ENCODE measurements at regions not wholly inside any gene's neighbourhood (a gene's known extent, or its start where the extent isn't known, plus 50 kb on each side); places are given as distances from the start of the nearest gene placed in this dataset.

- H3K27ac ChIP-seq (ENCODE audit: insufficient read length, low read depth, low read length) = no peak overlapping the region
- no peak for DNase-seq
- H4K8ac ChIP-seq (replicated peaks; ENCODE audit: insufficient read length, low read depth, low read length) = no peak overlapping the region
- H3K4me1 ChIP-seq (ENCODE audit: insufficient read depth, low read length) = peaks cover 4% of the 10 kb centered on the region; the same call in 1 of the 2 replicates
- no peak overlapping the region for H2BK12ac ChIP-seq (ENCODE audit: insufficient read length, low read depth, low read length)
- no peak overlapping the region for H3K14ac ChIP-seq (ENCODE audit: insufficient read depth, low read length)
- peaks cover 0 to 7% (median 6%) of the 10 kb centered on the region in 3 experiments; a peak in 5 of 7 replicates for H3K36me3 Mint-ChIP-seq (ENCODE audit: insufficient read depth in 1 of 3, low read depth in 3 of 3)
- peaks cover 17 to 25% of the 10 kb centered on the region in 2 experiments for H3K4me1 Mint-ChIP-seq
- H3K79me1 ChIP-seq (ENCODE audit: insufficient read depth, low read depth, low read length, poor library complexity, severe bottlenecking) = no peaks in the 10 kb centered on the region
- no peak overlapping the region; a peak in 1 of 5 replicates for H3K4me3 Mint-ChIP-seq
- H3K79me2 ChIP-seq (ENCODE audit: insufficient read depth, low read length) = no peaks in the 10 kb centered on the region
- no peak overlapping the region for H2BK5ac ChIP-seq (ENCODE audit: insufficient read length, low read length)
- H3K27ac Mint-ChIP-seq = peak overlapping the region; percentile 35 to 81 (median 54); a peak in 5 of 7 replicates
- no peak overlapping the region for H2AK5ac ChIP-seq (ENCODE audit: insufficient read length, low read length)
- H2AFZ ChIP-seq (ENCODE audit: low read length) = no peak overlapping the region
- H3K27me3 ChIP-seq (ENCODE audit: insufficient read depth, low read length) = no peaks in the 10 kb centered on the region
- H3K18ac ChIP-seq (ENCODE audit: insufficient read length, low read depth, low read length) = no peak overlapping the region
- no peak overlapping the region for H2BK120ac ChIP-seq (ENCODE audit: low read depth, low read length, poor library complexity, severe bottlenecking)
- no peaks in the 10 kb centered on the region for H3K27me3 Mint-ChIP-seq (ENCODE audit: low read depth)
- no peak overlapping the region for H4K91ac ChIP-seq (ENCODE audit: insufficient read length, low read depth, low read length)
- WGBS (ENCODE audit: extremely low coverage, insufficient read length, low lambda C conversion rate) = no CpG with 5 or more reads among the region's 2 CpGs
- H3K23me2 ChIP-seq (ENCODE audit: insufficient read length, low read depth, low read length, poor library complexity, severe bottlenecking) = no peaks in the 10 kb centered on the region
- H4K20me1 ChIP-seq (ENCODE audit: control insufficient read depth, insufficient read depth, insufficient read length) = no peaks in the 10 kb centered on the region
- H3T11ph ChIP-seq (ENCODE audit: low read length) = no peak overlapping the region
- H3K4ac ChIP-seq (ENCODE audit: low read depth, low read length) = no peak overlapping the region
- H3K4me2 ChIP-seq (ENCODE audit: insufficient read depth, insufficient read length, low read length) = no peak overlapping the region
- no peak overlapping the region for H3K56ac ChIP-seq (ENCODE audit: insufficient read length, low read depth, low read length)
- no peak for TF ChIP-seq CTCF (conservative IDR thresholded peaks at IDR 0.05)
- no peak overlapping the region for H3K9ac ChIP-seq (ENCODE audit: extremely low read depth, insufficient read length, low read length)
- peaks cover 2 to 4% of the 10 kb centered on the region in 2 experiments; a peak in 3 of 5 replicates for H3K9me3 Mint-ChIP-seq
- no peak overlapping the region for H2BK20ac ChIP-seq (ENCODE audit: low read depth, low read length, poor library complexity, severe bottlenecking)
- H3K23ac ChIP-seq (ENCODE audit: insufficient read length, low read depth, low read length) = no peak overlapping the region
- no peak overlapping the region for H2BK15ac ChIP-seq (ENCODE audit: low read depth, low read length)
- no peaks in the 10 kb centered on the region for H3K9me3 ChIP-seq (ENCODE audit: control insufficient read depth, low read depth, low read length)
- no peak overlapping the region for H4K5ac ChIP-seq (ENCODE audit: insufficient read length, low read depth, low read length)
These were observed 675.0 kb downstream of the IRS1 start for GRCh38 chr2:226124548-226125011.

Data from H9 (cell line).